GM23248 (cell line): ENCODE measurements at regions not wholly inside any gene's neighbourhood (a gene's known extent, or its start where the extent isn't known, plus 50 kb on each side); places are given as distances from the start of the nearest gene placed in this dataset.

ENCODE experiments used
- DNase-seq: peaks from one replicate; pipeline ENCODE4 v3.0.0-alpha.2; 2015
- H2AFZ ChIP-seq: fragments of 200-600 bp; sonication (generic); 2 replicates; pipeline ENCODE4 v1.6.1; 2016; ENCODE audit warnings: antibody characterized with exemption
- H3F3A ChIP-seq: fragments of 200-600 bp; sonication (generic); 2 replicates; pipeline ENCODE4 v1.6.1; 2016; ENCODE audit warnings: mild to moderate bottlenecking, antibody characterized with exemption, mixed run types; ENCODE audit not compliant: insufficient read depth
- H3K27ac ChIP-seq: fragments of 200-600 bp; sonication (generic); 2 replicates; pipeline ENCODE4 v1.5.1; 2016; ENCODE audit warnings: mild to moderate bottlenecking
- H3K27me3 ChIP-seq: fragments of 200-600 bp; sonication (generic); replicated peaks from 2 replicates; pipeline ENCODE4 v1.6.1; 2016; ENCODE audit warnings: mild to moderate bottlenecking; ENCODE audit not compliant: insufficient read depth
- H3K36me3 ChIP-seq: fragments of 200-600 bp; sonication (generic); 2 replicates; pipeline ENCODE4 v1.6.1; 2016; ENCODE audit warnings: low read depth, mild to moderate bottlenecking
- H3K4me1 ChIP-seq: fragments of 200-600 bp; sonication (generic); 2 replicates; pipeline ENCODE4 v1.6.1; 2016; ENCODE audit warnings: mild to moderate bottlenecking; ENCODE audit not compliant: insufficient read depth
- H3K4me2 ChIP-seq: fragments of 200-600 bp; sonication (generic); one replicate; pipeline ENCODE4 v1.6.1; 2016; ENCODE audit warnings: mild to moderate bottlenecking; ENCODE audit not compliant: unreplicated experiment
- H3K4me3 ChIP-seq: fragments of 200-600 bp; sonication (generic); 2 replicates; pipeline ENCODE4 v1.5.1; 2016; ENCODE audit warnings: mild to moderate bottlenecking
- H3K79me2 ChIP-seq: fragments of 200-600 bp; sonication (generic); 2 replicates; pipeline ENCODE4 v1.6.1; 2016; ENCODE audit warnings: mild to moderate bottlenecking; ENCODE audit not compliant: insufficient read depth
- H3K9ac ChIP-seq: fragments of 200-600 bp; sonication (generic); 2 replicates; pipeline ENCODE4 v1.6.1; 2016; ENCODE audit warnings: mild to moderate bottlenecking
- H3K9me2 ChIP-seq: fragments of 200-600 bp; sonication (generic); 2 replicates; pipeline ENCODE4 v1.6.1; 2016; ENCODE audit warnings: mixed run types, mild to moderate bottlenecking, moderate library complexity; ENCODE audit not compliant: insufficient read depth
- H3K9me3 ChIP-seq: fragments of 200-600 bp; sonication (generic); one replicate; pipeline ENCODE4 v1.6.1; 2017; ENCODE audit warnings: low read depth
- H4K20me1 ChIP-seq: fragments of 200-600 bp; sonication (generic); 2 replicates; pipeline ENCODE4 v1.6.0; 2016; ENCODE audit not compliant: insufficient read depth
- EZH2 ChIP-seq: fragments of 200-600 bp; sonication (generic); IDR thresholded peaks from 2 replicates; pipeline ENCODE4 v1.6.1; 2018; ENCODE audit warnings: antibody characterized with exemption, mild to moderate bottlenecking; ENCODE audit not compliant: insufficient read depth, poor library complexity, severe bottlenecking
- EZH2phosphoT487 ChIP-seq: fragments of 200-600 bp; sonication (generic); IDR thresholded peaks from 2 replicates; pipeline ENCODE4 v1.6.1; 2018; ENCODE audit warnings: antibody characterized with exemption, moderate library complexity, mild to moderate bottlenecking, low read depth; ENCODE audit not compliant: insufficient read depth
- WGBS, 2 experiments: methylation state at CpG; one replicate each; pipeline ENCODE4 v1.1.6; 2015 to 2017; ENCODE audit warnings: low lambda C conversion rate in 2 of 2, low coverage in 1 of 2; ENCODE audit errors: missing lambda C conversion rate in 2 of 2; 5-methylcytosine and 5-hydroxymethylcytosine counted together
- in situ Hi-C: fragments of 300-500 bp; cut with MboI; formaldehyde crosslinking; loops from 2 replicates; pipeline ENCODE4 v1.15.0; 2020

DNA sequence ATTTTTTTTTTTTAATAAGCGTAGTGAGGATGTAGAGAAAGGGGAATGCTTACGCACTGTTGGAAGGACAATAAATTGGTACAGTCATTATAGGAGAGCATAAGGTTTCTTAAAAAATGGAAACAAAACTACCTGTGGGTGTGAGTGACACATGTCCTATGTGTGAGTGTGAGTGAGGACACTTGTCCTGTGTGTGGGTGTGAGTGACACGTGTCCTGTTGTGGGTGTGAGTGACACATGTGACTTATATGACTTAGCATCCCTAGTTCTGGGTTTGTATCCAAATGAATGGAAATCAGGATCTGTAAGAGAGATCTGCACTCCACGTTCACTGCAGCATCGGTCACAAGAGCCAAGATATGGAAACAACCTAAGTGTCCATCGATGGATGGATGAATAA is 91.8 kb downstream of the CBLN2 start:
- in situ Hi-C loops, result no loop called here
- H3K27ac ChIP-seq, result no peak overlapping the region
- H4K20me1 ChIP-seq, result no peaks in the 10 kb centered on the region
- H3K4me2 ChIP-seq, result no peak overlapping the region
- H3F3A ChIP-seq, result no peaks in the 10 kb centered on the region
- no peaks in the 10 kb centered on the region for H3K79me2 ChIP-seq
- no peak for DNase-seq
- H3K27me3 ChIP-seq, result no peaks in the 10 kb centered on the region
- no peaks in the 10 kb centered on the region for H3K4me1 ChIP-seq
- H3K4me3 ChIP-seq, result no peak overlapping the region
- no peaks in the 10 kb centered on the region for H3K9me2 ChIP-seq
- no peak overlapping the region for H2AFZ ChIP-seq
- no peak overlapping the region for H3K9ac ChIP-seq
- H3K9me3 ChIP-seq, result no peaks in the 10 kb centered on the region
- 33 to 35% methylated on average over 6 of the region's 6 CpGs for WGBS, 2 experiments
- no peaks in the 10 kb centered on the region for H3K36me3 ChIP-seq
- TF ChIP-seq EZH2 (no peak), EZH2phosphoT487 (no peak)

DNA sequence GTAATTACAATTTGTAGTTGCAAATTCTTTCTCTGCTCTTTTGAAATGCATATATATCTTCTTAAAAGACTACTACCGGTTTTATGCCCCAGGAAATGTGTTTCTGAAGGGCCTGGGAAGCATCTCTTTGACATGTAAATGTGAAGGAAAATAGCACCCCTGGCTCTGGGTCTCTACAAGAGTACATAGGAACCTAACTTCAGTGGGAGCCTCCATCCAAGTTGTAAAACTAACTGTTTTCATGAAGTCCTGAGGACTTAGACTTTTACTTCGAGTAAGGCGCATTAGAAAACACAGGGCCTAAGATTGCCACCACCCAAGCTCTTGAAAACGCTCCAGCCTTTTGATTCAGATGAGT is 99.4 kb downstream of the CBLN2 start:
- Histone ChIP-seq H3K36me3 (no peaks in the 10 kb centered on the region), H3K4me2 (no peak overlapping the region), H3K79me2 (no peaks in the 10 kb centered on the region), H2AFZ (no peak overlapping the region), H3K4me3 (no peak overlapping the region), H3F3A (no peaks in the 10 kb centered on the region), H3K9ac (no peak overlapping the region), H3K9me3 (no peaks in the 10 kb centered on the region), H3K9me2 (no peaks in the 10 kb centered on the region), H3K4me1 (no peaks in the 10 kb centered on the region), H3K27me3 (no peaks in the 10 kb centered on the region), H3K27ac (no peak overlapping the region), H4K20me1 (no peaks in the 10 kb centered on the region)
- in situ Hi-C loops, result no loop called here
- no peak for DNase-seq
- WGBS, 2 experiments, result 21 to 34% methylated on average over 4 of the region's 4 CpGs
- TF ChIP-seq EZH2 (no peak), EZH2phosphoT487 (no peak)

DNA sequence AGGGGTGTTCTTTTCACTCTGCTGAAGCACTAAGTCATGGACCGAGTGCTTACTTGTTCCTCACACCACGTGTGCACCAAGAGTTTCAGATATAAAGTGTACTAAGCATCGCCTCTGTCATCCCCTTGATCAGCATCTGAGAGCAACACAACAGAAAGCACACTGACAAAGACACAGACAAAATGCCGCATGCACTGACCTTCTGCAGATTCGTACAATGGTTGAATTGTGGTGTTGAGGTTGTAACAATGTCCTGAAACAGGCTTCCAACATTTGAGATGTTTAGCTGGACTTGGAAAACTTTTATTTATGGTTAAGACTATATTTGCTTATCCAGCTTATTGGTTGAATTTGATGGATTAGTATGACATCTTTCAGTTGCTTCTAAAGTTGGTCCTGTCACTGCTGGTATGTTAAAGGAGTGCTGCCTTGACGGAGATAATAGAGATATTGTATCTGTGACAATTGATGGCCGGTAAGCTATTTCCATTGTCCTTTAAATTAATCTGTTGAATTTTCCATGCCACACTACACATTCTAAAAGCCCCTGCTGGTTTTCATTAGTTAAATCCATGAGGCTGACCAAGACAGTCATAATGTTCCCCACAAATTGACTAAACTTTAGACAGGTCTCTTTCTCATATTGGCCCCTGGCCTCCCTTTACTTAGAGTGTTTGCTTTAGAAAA is 99.9 kb downstream of the CBLN2 start:
- no peaks in the 10 kb centered on the region for H3K9me2 ChIP-seq
- no peaks in the 10 kb centered on the region for H3K4me1 ChIP-seq
- H3K9ac ChIP-seq, result no peak overlapping the region
- in situ Hi-C loops, result no loop called here
- no peaks in the 10 kb centered on the region for H3K27me3 ChIP-seq
- H3K9me3 ChIP-seq, result no peaks in the 10 kb centered on the region
- no peaks in the 10 kb centered on the region for H3F3A ChIP-seq
- TF ChIP-seq EZH2 (no peak), EZH2phosphoT487 (no peak)
- H2AFZ ChIP-seq, result no peak overlapping the region
- no peak overlapping the region for H3K4me3 ChIP-seq
- no peak overlapping the region for H3K4me2 ChIP-seq
- no peaks in the 10 kb centered on the region for H3K36me3 ChIP-seq
- WGBS, 2 experiments, result 10 to 14% methylated on average over 7 of the region's 7 CpGs
- DNase-seq, result no peak
- no peaks in the 10 kb centered on the region for H4K20me1 ChIP-seq
- H3K79me2 ChIP-seq, result no peaks in the 10 kb centered on the region
- H3K27ac ChIP-seq, result no peak overlapping the region

DNA sequence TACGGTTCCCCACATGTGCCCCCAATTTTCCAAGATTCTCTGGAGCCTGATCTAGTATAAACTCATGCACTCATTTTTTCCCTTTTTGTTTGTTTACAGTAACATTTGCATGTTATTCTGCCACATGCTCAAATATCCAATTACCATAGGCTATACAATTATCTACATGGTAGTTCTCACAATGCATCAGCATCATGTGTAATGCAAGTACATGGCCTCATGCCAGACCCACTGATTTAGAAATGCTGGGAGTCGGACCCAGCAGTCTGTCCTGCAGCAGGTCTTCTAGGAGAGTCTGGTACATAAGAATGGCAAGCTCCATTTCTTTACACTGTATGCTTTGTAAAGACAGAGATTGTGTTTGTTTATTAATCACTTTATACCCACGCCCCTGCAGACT is 107.7 kb downstream of the CBLN2 start:
- no peaks in the 10 kb centered on the region for H4K20me1 ChIP-seq
- no peaks in the 10 kb centered on the region for H3K9me2 ChIP-seq
- H2AFZ ChIP-seq, result no peak overlapping the region
- no peak for TF ChIP-seq EZH2
- H3K4me2 ChIP-seq, result no peak overlapping the region
- DNase-seq, result no peak
- no peak overlapping the region for H3K4me3 ChIP-seq
- H3K9me3 ChIP-seq, result no peaks in the 10 kb centered on the region
- no peaks in the 10 kb centered on the region for H3K36me3 ChIP-seq
- no peaks in the 10 kb centered on the region for H3K4me1 ChIP-seq
- 15 to 16% methylated on average over 3 of the region's 3 CpGs for WGBS, 2 experiments
- in situ Hi-C loops, result no loop called here
- no peak overlapping the region for H3K27ac ChIP-seq
- H3K27me3 ChIP-seq, result no peaks in the 10 kb centered on the region
- no peak overlapping the region for H3K9ac ChIP-seq
- H3F3A ChIP-seq, result no peaks in the 10 kb centered on the region
- H3K79me2 ChIP-seq, result no peaks in the 10 kb centered on the region

DNA sequence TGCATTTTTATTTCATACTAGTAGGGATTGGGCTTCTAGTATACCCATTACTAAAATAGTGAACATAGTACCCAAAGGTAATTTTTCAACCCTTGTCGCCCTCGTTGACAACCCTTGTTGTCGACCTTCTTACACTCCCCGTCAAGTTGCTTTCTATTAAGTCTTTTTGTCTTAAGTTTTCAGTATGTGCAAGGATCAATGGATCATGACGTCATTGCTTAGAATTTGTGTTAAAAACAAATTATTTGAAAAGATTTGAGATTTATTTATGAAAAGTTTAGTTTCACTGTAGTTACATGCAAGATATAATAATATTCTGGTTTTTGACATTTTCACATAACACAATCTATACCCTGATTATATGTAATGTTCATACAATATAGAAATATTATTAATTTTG is 110.4 kb downstream of the CBLN2 start:
- Histone ChIP-seq H3K9me2 (no peaks in the 10 kb centered on the region), H4K20me1 (no peaks in the 10 kb centered on the region), H3K4me3 (no peak overlapping the region), H3K9ac (no peak overlapping the region), H2AFZ (no peak overlapping the region), H3K27me3 (no peaks in the 10 kb centered on the region), H3F3A (no peaks in the 10 kb centered on the region), H3K27ac (no peak overlapping the region), H3K79me2 (no peaks in the 10 kb centered on the region), H3K36me3 (no peaks in the 10 kb centered on the region), H3K9me3 (no peaks in the 10 kb centered on the region), H3K4me2 (no peak overlapping the region), H3K4me1 (no peaks in the 10 kb centered on the region)
- no peak for TF ChIP-seq EZH2
- no peak for TF ChIP-seq EZH2phosphoT487
- DNase-seq, result no peak
- WGBS, 2 experiments, result 40 to 43% methylated on average over 5 of the region's 5 CpGs
- in situ Hi-C loops, result no loop called here
